Inflammatory macrophage treated with lipopolysaccharide for 1 hour (primary cell): ENCODE measurements at regions not wholly inside any gene's neighbourhood (a gene's known extent, or its start where the extent isn't known, plus 50 kb on each side); places are given as distances from the start of the nearest gene placed in this dataset.
"Not testable (repeated sequence)": the region's sequence is repeated elsewhere in the genome, so short reads cannot be mapped to it uniquely, and the experiment has no call there.

Source experiments
- DNase-seq, 2 donors: peaks; one replicate each; pipeline ENCODE4 v3.0.0-alpha.2; 2020 to 2022

- no peak for DNase-seq
Observed at GRCh38 chr6:103119056-103119455, 1725.5 kb downstream of the GRIK2 start.

GRCh38 chr6:103114582-103114981 is 1721.1 kb downstream of the GRIK2 start:
- no peak for DNase-seq

GRCh38 chr6:103113416-103113815 is 1719.9 kb downstream of the GRIK2 start:
- no peak for DNase-seq

- DNase-seq = no peak
Observed at GRCh38 chr6:103107985-103108384, 1714.5 kb downstream of the GRIK2 start.

GRCh38 chr6:103105686-103106085 is 1712.2 kb downstream of the GRIK2 start:
- DNase-seq = no peak

GRCh38 chr6:103101267-103101666 is 1707.8 kb downstream of the GRIK2 start:
- no peak for DNase-seq

GRCh38 chr6:103092414-103092813 is 1698.9 kb downstream of the GRIK2 start:
- DNase-seq = not testable (repeated sequence)

- no peak for DNase-seq
Observed at GRCh38 chr6:103085801-103086200, 1692.3 kb downstream of the GRIK2 start.

GRCh38 chr6:103081876-103082630 is 1688.5 kb downstream of the GRIK2 start:
- no peak for DNase-seq

- no peak for DNase-seq
Observed at GRCh38 chr6:103081126-103081525, 1687.6 kb downstream of the GRIK2 start.

GRCh38 chr6:103080497-103080896 is 1687.0 kb downstream of the GRIK2 start:
- DNase-seq = no peak

- DNase-seq = no peak
Observed at GRCh38 chr6:103079867-103080266, 1686.4 kb downstream of the GRIK2 start.

- DNase-seq = no peak
Observed at GRCh38 chr6:103062136-103062535, 1668.6 kb downstream of the GRIK2 start.

GRCh38 chr6:103047567-103047966 is 1654.1 kb downstream of the GRIK2 start:
- DNase-seq = no peak

- no peak for DNase-seq
Observed at GRCh38 chr6:103042336-103042735, 1648.8 kb downstream of the GRIK2 start.

- no peak for DNase-seq
Observed at GRCh38 chr6:103036846-103037245, 1643.3 kb downstream of the GRIK2 start.

GRCh38 chr6:103027271-103027931 is 1633.9 kb downstream of the GRIK2 start:
- DNase-seq = no peak

- no peak for DNase-seq
Observed at GRCh38 chr6:103018426-103018825, 1624.9 kb downstream of the GRIK2 start.

- DNase-seq = no peak
Observed at GRCh38 chr6:103017878-103018277, 1624.4 kb downstream of the GRIK2 start.

GRCh38 chr6:103011605-103012004 is 1618.1 kb downstream of the GRIK2 start:
- DNase-seq = no peak

GRCh38 chr6:103002282-103002681 is 1608.8 kb downstream of the GRIK2 start:
- DNase-seq = no peak

GRCh38 chr6:103001724-103002123 is 1608.2 kb downstream of the GRIK2 start:
- DNase-seq = no peak

- DNase-seq = no peak
Observed at GRCh38 chr6:103000688-103001087, 1607.2 kb downstream of the GRIK2 start.

GRCh38 chr6:102995491-102995890 is 1602.0 kb downstream of the GRIK2 start:
- no peak for DNase-seq

- DNase-seq = no peak
Observed at GRCh38 chr6:102994866-102995265, 1601.4 kb downstream of the GRIK2 start.
